ENCODE measurements at regions not wholly inside any gene's neighbourhood (a gene's known extent, or its start where the extent isn't known, plus 50 kb on each side); places are given as distances from the start of the nearest gene placed in this dataset.
"Not testable (repeated sequence)": the region's sequence is repeated elsewhere in the genome, so short reads cannot be mapped to it uniquely, and the experiment has no call there.

DNA sequence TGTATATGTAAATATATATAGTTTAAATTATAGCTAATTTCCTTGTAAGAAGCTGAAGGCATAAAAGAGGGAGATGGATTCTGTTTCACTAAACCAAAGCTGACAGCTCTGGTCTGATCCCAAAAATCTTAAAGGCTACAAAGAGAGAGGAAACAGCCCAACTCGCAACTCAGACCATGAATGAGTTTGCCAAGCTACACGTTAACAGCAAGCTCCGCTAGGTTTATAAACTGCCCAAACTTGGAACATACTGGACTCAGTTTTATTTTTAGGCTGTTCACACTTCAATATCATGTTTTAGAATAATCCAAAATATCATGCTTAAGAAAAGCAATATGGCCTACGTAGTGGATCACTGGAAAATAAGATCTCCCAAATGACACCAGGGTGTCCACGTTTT lies 318.3 kb upstream of the RPS23 start:
- DNase-seq: no peak

DNA sequence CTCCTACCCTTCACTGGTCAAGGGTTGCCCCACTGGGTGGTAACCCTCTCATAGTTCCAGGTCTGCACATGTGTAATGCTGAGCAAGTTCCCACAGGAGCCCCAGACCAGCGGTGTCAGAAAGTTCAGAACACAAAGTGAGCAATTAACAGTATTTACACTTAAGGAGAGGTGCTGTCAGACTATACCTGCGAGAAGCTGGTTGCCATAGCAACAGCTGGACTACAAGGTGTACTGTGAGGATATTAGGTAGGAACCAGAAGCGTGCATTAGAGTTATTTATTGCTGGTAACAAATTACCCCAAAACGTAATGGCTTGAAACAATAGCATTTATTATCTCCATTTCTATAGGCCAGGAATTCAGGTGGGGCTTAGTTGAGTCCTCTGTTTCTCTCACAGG lies 317.0 kb upstream of the RPS23 start:
- no peak for DNase-seq

DNA sequence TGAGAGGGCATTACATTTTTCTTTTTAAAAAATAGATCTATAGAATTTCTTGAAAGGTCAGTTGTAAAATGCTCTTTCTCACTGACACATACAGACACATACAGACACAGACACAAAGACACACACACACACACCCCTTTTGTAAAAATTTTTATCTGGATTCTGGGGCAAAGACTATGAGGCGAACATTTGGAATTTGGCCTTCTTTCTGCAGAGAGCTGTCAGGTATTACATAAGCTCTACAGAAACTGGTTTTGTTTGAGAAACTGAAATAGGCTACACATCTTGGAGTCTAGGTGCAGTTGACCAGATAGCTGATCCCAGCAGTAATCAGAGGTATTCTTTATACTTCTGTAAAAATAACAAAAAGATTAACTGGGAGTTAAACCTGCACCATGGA lies 315.9 kb upstream of the RPS23 start:
- DNase-seq: no peak

DNA sequence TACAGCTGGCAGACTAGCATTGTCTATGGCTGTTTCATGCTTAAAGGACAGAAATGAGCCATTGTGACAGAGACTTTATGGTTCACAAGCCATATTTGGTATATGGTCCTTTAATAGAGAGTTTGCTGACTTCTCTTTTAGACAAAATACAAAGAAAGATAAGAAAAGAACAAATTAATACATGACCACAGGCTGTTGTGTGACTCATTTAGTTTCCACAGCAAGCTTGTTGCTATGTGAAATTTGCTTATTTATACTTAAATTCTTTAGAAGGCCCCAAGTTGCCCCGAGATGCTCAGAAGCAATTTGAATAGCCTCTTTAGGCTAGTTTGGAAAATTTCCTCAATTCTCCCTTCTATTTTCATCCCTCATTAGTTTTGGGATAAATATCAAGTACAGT lies 315.3 kb upstream of the RPS23 start:
- no peak for DNase-seq

DNA sequence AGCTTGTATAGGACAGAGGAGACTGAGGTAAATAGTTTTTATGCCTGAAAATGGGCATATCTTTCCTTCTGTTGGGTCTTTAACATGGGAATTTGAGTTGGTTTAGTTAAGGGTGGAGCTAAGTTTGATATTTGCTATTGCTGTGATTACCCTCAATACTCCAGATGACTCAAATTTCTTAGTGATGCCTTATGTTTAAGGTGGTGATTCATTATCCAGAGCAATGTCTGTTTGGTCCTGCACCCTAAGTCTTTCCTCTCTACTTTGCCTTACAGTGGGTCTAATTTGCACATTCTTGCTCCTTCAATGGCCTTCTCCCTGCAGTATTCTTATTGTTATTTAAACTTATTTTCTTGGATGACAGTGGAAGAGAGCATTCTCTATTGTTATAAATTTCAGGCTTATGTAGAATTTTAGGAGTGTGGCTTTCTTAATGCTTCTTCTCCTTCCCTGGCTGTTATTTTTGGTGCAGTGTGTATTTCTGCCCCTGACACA lies 312.9 kb upstream of the RPS23 start:
- DNase-seq: no peak

DNA sequence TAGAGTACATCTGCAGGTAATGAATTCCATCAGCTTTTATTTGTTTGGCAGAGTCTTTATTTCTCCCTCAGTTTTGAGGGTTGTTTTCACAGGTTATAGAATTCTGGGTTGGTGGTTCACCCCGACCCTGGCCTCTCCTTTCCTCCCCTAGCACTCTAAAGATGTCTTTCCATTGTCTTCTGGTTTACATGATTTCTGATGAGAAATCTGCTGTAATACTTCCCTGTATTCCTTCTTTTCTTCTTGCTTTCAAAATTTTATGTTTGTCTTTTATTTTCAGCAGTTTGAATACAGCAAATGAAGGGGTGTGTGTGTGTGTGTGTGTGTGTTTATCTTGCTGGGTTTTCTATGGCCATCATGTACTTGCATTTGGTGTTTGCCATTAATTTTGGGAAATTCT lies 312.0 kb upstream of the RPS23 start:
- DNase-seq: no peak

DNA sequence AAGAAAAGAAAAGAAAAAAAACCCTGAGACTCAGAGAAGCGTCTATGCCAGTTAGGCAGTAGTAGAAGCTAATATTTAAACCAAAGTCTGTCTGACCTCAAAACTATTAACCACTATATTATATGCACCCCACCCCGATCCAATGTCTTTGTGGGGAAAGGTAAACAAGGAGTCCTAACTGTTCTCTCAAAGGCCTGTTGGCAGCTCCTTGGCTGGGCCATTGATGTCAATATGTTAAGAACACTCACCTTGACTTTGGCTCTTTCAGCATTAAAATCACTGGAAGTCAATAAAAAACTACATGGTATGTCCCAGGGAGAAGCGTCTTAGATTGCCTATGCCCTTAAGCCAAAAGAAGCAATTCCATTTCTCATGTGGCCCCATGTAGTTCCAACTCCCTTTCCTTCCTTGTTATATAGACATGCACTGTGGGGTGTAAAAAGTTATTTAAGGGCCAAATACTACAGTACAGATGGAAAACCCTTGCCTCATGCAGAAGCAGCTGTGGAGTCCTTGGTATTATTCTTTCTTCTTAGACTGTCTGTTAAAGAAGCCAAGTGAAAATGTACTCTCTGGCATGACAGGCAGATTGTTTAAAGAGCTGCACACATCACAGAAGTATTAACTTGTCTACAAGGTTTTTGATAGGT lies 308.6 kb upstream of the RPS23 start:
- no peak for DNase-seq

DNA sequence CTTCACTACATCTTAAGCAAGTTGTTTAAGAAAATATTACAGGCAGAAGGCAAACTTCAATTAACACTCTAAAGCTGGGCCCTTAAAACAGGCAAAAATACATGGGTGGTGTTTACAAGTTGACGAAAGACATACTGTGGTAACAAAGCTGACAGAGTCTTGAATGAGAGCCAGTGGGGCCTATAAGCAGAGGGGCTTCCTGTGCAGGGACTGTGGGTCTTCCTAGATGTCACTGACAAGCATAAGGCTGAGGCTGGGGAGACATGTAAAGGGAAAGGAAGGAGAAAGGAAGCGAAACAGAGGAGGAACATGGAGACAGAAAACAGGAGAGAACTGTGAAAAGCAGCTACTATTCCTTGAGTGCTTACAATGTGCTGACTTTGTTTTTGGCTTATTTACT lies 308.0 kb upstream of the RPS23 start:
- DNase-seq: no peak

DNA sequence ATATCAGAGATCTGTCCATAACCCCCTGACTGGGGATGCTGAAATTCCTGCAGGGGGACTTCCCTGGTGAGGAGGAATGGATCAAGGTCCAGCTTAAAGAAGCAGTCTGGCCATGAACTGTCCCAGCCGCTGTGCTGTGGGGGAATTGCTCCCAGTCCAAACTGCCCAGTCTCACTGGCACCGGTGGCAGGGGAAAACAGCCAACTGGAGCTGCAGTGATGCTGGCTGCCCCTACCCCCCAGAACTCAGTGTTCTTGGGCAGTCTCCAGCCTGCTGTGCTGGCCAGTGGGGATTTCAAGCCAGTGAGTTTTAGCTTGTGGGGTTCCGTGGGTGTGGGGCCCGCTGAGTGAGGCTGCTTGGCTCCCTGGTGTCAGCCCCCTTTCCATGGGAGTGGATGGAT lies 306.5 kb upstream of the RPS23 start:
- DNase-seq: no peak

DNA sequence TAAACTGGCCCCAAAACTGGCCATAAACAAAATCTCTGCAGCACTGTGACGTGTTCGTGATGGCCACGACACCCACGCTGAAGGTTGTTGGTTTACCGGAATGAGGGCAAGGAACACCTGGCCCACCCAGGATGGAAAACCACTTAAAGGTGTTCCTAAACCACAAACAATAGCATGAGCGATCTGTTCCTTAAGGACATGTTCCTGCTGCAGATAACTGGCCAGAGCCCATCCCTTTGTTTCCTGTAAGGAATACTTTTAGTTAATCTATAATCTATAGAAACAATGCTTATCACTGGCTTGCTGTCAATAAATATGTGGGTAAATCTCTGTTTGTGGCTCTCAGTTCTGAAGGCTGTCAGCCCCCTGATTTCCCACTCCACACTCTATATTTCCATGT lies 305.2 kb upstream of the RPS23 start:
- DNase-seq: not testable (repeated sequence)

DNA sequence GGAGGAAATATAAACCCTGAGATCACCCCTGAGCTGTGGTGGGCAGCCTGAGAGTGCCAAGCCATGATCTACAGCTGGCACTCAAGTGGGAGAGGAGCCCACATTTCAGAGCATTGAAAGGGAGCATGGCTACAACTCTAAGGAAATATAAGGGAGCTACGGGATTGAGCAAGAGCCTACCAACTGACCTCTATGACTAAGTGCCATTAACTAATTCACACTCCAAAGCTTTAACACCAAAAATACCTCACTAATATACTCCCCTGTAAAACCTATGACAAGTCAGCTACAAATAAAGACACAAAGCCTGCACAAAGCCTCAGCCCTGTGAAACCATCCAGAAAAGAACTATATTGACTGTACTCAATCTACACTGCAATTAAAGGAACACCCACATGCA lies 286.8 kb upstream of the RPS23 start:
- no peak for DNase-seq

DNA sequence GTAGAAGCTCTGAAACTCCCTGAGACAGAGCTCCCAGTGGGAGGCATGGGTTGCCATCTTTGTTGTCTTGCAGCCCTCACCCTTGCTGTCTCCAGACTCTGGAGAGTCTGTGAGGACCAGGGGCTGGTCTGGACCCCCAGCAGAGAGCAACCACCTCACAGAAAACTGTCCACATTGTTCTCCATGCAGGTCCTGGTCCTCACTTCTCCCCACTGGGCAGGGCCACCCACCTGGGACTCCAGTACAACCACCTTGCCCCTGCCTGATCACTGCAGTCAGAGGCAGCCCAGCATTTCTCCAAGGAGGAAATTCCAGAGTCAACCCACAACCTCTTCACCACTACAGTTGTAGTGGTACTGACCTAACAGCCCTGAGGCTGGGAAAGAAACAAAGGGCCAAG lies 285.6 kb upstream of the RPS23 start:
- no peak for DNase-seq

DNA sequence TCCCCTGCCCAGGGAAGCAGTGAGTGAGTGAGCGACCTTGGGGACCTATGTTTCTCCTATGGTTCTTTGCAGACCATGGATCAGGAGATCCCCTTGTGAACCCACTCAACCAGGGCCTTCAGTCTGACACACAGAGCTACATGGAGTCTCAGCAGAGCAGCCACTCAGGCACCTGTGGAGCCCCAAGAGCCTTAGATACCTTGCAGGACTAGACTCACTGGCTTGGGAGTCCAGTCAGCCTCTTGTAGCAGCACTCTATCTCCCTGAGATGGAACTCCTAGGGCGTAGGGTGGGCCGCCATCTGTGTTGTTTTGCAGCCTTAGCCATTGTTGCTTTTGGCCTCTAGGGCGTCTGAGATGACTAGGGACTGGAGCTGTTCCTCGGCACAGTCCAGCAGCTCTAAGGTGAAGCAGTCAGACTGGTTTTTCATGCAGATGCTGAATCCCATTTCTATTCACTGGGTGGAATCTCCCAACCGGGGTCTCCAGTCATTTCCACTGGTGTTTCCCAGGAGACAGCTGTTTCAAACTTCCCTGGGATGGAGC lies 284.6 kb upstream of the RPS23 start:
- DNase-seq: no peak

DNA sequence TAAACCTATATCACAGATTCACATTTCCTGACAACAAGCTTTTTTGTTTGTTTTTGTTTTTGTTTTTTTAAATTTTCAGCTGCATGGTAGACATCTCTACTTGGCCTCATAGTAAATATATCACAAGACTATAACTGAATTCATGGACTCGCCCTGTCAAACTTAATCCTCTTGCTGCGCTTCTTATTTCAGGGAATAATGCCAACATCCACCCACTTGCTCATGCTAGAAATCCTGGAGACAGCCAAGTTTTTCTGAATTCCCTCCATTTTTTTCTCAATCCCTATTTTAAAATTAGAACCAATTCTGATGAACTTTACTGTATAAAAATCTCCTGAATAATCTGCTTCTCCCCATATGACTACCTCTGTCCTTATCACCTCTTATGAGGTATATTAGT lies 283.6 kb upstream of the RPS23 start:
- DNase-seq: no peak

DNA sequence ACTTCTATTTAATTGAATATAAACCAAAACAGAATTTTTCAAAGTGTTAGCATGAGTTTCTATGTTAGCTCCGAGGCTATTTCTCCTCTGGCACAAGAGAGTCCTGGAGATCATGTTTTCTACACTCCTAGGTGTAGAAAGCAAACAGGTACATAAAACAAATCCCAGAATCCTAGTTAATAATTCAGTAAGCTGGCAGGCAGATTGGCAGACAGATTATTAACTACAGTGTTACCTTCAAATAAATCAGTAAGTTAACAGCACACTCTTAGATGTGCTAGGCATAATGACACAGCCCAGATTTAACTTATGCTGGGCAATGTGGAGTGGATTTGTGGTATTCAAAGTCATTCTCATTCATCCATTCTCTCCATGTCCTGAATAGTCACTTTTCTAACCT lies 282.8 kb upstream of the RPS23 start:
- no peak for DNase-seq

DNA sequence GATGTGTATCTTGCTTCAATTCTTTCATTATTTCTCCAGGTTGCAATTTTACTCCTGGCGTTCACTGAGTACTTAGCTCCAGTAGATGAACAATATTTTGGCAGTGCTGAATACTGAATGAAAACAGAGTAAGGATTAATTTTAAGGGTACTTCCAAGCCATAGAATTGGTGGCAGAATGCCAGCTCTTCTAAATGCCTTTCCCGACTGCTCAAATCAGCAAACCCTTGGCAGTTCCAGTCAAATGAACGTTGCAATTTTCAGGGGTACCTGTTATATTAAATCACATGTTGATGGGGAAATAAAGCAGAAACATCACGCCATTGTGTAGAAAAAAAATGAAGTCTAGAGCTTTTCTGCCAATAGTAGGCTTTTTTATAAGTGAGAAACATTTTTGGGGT lies 282.4 kb upstream of the RPS23 start:
- DNase-seq: no peak

DNA sequence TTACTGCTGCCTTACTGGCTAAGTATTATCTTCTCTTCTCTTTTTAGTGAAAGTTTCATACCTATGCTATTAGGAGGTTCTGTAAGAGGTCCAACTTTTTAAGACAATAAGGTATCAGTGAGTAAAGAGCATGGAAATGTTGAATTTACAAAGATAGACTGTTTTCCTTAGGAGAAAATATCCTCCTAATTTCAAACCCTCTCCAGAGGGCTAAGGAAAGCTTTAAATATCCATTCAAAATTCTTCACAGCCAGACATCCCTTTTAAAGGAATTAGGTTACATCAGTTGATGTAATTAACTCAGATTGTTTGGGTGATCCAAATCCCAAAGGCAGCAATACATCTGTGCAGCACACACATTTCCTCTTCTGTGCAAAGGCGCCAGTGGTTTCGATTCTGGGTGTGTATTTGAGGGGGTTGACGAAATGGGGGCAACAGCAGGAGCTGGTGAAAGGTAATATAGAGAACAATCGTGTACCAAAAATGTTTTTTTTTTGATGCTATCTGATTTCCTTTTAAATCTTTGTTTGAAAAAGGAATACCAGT lies 273.8 kb upstream of the RPS23 start:
- no peak for DNase-seq

DNA sequence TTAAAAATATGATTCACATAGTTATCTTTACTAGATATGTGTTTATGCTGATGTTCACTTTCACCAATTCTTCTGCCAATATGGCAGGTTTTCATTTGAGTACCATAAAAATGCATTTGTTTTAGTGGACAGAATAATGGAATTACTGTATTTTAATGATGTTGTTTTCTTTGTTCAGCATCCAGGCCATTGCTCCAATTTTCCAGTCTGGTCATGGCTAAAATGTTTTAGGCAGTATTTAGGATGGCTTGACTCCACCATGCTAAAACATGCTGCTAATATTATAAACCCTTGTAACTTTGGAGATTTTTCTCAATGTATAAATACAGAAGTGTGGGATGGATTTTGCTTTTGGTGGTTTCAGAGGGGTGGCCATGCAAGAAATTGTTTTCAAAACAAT lies 273.0 kb upstream of the RPS23 start:
- DNase-seq: no peak

DNA sequence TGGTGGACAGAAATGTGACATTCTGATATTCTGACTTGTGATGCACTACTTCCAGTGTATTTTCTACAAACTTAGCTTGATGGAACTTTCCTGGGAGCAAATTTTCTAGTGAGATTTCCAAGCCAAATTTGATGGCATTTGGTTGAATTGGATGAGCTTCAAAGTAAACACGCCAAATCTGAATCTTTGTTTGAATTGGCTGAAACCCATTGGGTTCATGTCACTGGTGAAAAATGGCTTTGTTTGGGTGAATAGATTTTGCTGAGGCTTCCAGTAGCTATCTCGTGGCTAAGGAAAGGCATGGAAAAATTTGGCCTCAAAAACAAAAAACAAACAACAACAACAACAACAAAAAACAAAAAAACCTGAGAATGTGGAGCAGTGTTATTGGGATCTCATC lies 271.1 kb upstream of the RPS23 start:
- no peak for DNase-seq

DNA sequence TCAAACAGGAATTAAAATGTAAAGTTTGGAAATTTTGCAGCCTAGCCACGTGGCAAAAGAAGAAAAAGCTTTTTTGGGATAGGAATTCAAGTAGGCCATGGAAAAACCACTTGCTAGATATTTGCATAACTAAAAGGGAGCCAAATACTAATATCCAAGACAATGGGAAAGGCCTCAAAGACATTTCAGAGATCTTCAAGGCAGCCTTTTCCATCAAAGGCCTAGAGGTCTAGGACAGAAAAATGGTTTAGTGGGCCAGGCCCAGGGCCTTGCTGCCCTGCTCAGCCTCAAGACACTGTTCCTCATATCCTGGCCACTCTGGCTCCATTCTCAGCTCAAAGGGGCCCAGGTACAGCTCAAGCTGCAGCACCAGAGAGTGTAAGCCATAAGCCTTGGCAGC lies 265.9 kb upstream of the RPS23 start:
- no peak for DNase-seq

DNA sequence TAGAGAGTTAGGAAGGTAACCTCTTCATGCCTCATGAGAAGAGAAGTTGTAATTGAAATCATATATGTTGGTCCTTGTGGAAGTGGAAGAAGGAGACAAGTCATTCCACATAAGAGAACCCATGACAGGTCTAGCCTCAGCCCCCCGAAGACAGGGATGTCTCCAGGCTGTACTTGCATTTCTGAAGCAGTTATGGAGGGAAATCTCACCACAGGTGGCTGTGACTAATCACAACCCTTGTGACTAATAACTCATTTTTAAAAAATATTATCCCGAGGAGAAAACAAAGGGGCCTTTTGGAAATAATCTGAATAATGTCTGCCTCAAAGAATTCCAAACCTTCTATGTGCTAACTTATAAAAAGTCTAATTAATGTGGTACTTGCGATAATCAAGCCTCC lies 262.1 kb upstream of the RPS23 start:
- no peak for DNase-seq

DNA sequence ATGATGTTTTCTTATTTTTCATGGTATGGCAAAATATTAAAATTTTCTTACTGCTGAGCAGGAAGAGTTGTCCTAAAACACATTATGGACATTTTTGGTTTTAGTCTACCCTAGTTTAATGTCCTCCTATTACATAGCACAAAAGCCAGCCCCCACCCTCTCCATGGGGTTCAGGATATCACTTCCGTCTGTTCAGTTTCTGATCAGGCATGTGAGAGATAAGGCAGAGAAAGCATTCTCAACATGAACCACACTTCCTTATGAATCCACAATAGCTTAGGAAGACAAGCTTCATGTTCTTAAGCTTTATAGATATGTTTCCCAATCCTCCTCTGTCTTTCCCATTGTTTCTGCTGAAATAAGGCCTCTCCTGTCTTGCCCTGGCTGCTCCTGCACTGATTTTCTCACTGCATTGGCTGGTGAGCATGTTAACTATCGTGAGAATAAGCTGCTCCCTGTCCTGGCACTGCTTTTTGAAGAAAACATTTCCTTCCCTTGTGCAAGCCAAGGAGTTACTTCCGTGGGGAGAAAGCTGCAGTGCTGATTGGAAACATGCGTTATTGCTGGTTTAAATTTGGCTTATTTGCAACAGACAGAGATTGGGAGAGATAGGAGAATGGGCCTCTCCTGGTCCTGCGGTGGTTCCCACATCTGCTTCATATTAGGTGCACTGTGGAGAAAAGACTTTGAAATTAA lies 260.3 kb upstream of the RPS23 start:
- no peak for DNase-seq

DNA sequence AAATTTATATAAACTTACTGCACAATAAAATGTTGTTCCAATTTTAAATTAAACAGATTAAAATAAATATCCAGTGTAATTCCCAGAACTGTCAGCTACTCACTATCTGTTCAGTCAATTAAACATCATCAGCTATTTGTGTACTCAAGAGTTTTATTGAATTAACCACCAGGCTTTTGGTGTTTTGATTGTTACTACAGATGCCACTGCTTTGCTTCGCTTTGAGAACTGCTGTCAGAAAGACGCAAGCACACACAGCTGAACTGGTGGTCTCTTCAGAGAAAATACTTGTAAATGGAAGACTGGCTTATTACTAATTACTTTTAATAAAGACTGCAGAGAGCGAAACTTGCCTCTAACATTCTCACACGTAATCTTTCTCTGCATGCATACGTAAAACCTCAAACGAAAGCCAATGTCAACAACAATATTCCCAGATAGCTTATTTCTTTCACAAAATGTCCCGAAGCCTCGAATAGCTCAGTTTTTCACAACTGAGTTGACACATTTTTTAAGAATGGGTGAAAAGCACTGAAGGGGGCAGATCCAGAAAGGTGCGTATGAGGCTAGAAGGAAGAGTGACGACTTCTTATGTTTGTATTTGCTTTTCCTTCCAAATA lies 259.6 kb upstream of the RPS23 start:
- DNase-seq: no peak

DNA sequence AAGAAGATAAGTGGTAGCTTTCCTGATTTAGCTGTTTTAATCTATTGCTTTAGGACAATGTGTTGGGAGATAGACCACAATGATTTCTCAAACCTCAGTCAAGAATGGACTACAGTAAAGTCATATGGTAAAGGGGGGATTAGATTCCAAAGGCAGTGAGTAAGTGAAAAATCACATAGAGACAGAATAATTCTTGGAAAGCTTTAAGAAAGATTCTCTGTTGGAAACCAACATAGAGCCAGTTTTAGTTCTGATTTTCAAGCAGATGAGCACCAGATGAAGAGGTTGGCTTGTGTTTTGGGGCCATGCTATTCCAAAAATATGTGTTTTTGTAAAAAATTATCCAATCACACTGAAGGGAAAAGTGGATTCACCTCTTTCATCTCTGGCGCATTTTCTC lies 256.8 kb upstream of the RPS23 start:
- DNase-seq: no peak

All from activated CD4-positive, CD25-positive, alpha-beta regulatory T cell (primary cell).